SK-N-SH (cell line): ENCODE measurements at regions not wholly inside any gene's neighbourhood (a gene's known extent, or its start where the extent isn't known, plus 50 kb on each side); places are given as distances from the start of the nearest gene placed in this dataset.

Experiments
- CTCF ChIA-PET: fragments of 300-600, 350-600 bp; formaldehyde crosslinking; extraction: SDS; loops from one replicate; lab custom pipeline; 2021; lab: Yijun Ruan, JAX
- POLR2A ChIA-PET: fragments of 350-600 bp; sonication (Branson Sonifier 250); formaldehyde crosslinking; extraction: SDS; loops from one replicate; lab custom pipeline; 2020; ENCODE audit warnings: antibody characterized with exemption, inconsistent platforms; lab: Yijun Ruan, JAX
- DNase-seq: peaks from one replicate; pipeline ENCODE4 v3.0.0; 2012
- H2AFZ ChIP-seq: fragments of 200-600 bp; sonication (generic); 2 replicates; pipeline ENCODE4 v1.8.1; 2016; ENCODE audit warnings: antibody characterized with exemption, mild to moderate bottlenecking, low read depth
- H3F3A ChIP-seq: fragments of 200-600 bp; sonication (generic); replicated peaks from 2 replicates; pipeline ENCODE3; 2016; ENCODE audit warnings: antibody characterized with exemption, mild to moderate bottlenecking; ENCODE audit not compliant: insufficient read depth
- H3K27ac ChIP-seq, 2 experiments: fragments of 200-500 bp in 1 of 2; fragments of 200-600 bp in 1 of 2; sonication (Bioruptor generic) in 1 of 2; sonication (generic), shearing (Covaris generic) in 1 of 2; 2 replicates each; pipeline versions ENCODE4 v1.5.1 to v1.6.1; 2014 to 2016; ENCODE audit warnings: low read depth in 2 of 2, inconsistent platforms in 1 of 2, low read length in 1 of 2, mild to moderate bottlenecking in 1 of 2, mixed read lengths in 1 of 2
- H3K27me3 ChIP-seq: fragments of 200-600 bp; sonication (generic), shearing (Covaris generic); 2 replicates; pipeline ENCODE4 v1.6.1; 2016; ENCODE audit warnings: mixed run types; ENCODE audit not compliant: insufficient read depth
- H3K36me3 ChIP-seq, 2 experiments: fragments of 200-500 bp in 1 of 2; fragments of 200-600 bp in 1 of 2; sonication (Bioruptor generic) in 1 of 2; sonication (generic) in 1 of 2; replicated peaks in 1 of 2; 2 replicates each; pipeline versions ENCODE3 to v1.5.1; 2014 to 2016; ENCODE audit warnings: low read length in 1 of 2, mild to moderate bottlenecking in 1 of 2; ENCODE audit not compliant: insufficient read depth in 2 of 2, control insufficient read depth in 1 of 2
- H3K4me1 ChIP-seq, 2 experiments: fragments of 200-500 bp in 1 of 2; fragments of 200-600 bp in 1 of 2; sonication (Bioruptor generic) in 1 of 2; sonication (generic), shearing (Covaris generic) in 1 of 2; 2 replicates each; pipeline versions ENCODE4 v1.5.1 to v1.6.1; 2014 to 2016; ENCODE audit warnings: low read depth in 1 of 2, low read length in 1 of 2, mixed run types in 1 of 2; ENCODE audit not compliant: insufficient read depth in 2 of 2, control insufficient read depth in 1 of 2
- H3K4me2 ChIP-seq: fragments of 200-600 bp; sonication (generic), shearing (Covaris generic); 2 replicates; pipeline ENCODE4 v1.6.1; 2017; ENCODE audit warnings: mixed run types
- H3K4me3 ChIP-seq, 2 experiments: fragments of 200-500 bp in 1 of 2; fragments of 200-600 bp in 1 of 2; sonication (Bioruptor generic) in 1 of 2; sonication (generic), shearing (Covaris generic) in 1 of 2; 2 replicates each; pipeline versions ENCODE4 v1.5.1 to v1.8.1; 2014 to 2016; ENCODE audit warnings: low read depth in 2 of 2, inconsistent platforms in 1 of 2, low read length in 1 of 2, mild to moderate bottlenecking in 1 of 2, mixed read lengths in 1 of 2, moderate library complexity in 1 of 2
- H3K79me2 ChIP-seq: fragments of 200-600 bp; sonication (generic); 2 replicates; pipeline ENCODE4 v1.8.1; 2017; ENCODE audit warnings: mild to moderate bottlenecking; ENCODE audit not compliant: insufficient read depth
- H3K9ac ChIP-seq: fragments of 200-600 bp; sonication (generic); 2 replicates; pipeline ENCODE4 v1.6.1; 2017; ENCODE audit warnings: mixed run types
- H3K9me2 ChIP-seq: fragments of 200-600 bp; sonication (generic); 2 replicates; pipeline ENCODE4 v1.6.1; 2017; ENCODE audit warnings: mixed run types
- H3K9me3 ChIP-seq: fragments of 200-600 bp; sonication (generic); 2 replicates; pipeline ENCODE4 v1.6.1; 2017; ENCODE audit warnings: mixed run types, mild to moderate bottlenecking, moderate library complexity
- H4K20me1 ChIP-seq: fragments of 200-600 bp; sonication (generic); 2 replicates; pipeline ENCODE4 v1.6.1; 2017; ENCODE audit warnings: mild to moderate bottlenecking, mixed run types; ENCODE audit not compliant: insufficient read depth
- ELF1 ChIP-seq: IDR thresholded peaks from 2 replicates; pipeline ENCODE4 v1.4.0; 2012
- EZH2phosphoT487 ChIP-seq: fragments of 200-600 bp; sonication (generic); IDR thresholded peaks from 2 replicates; pipeline ENCODE4 v1.6.1; 2017; ENCODE audit warnings: low read depth, mixed run types, mild to moderate bottlenecking, antibody characterized with exemption, moderate library complexity, borderline replicate concordance
- FOXJ3 ChIP-seq: sonication (generic); formaldehyde crosslinking; IDR thresholded peaks from 2 replicates; pipeline ENCODE4 v1.5.1; 2020; ENCODE audit warnings: mild to moderate bottlenecking, missing genetic modification reagents
- FOXM1 ChIP-seq: IDR thresholded peaks from 2 replicates; pipeline ENCODE4 v1.4.0; 2012; ENCODE audit warnings: low read depth, mild to moderate bottlenecking
- GABPA ChIP-seq: IDR thresholded peaks from 2 replicates; pipeline ENCODE4 v1.4.0; 2012; ENCODE audit warnings: low read depth, mild to moderate bottlenecking
- IRF3 ChIP-seq: fragments of 150-350 bp; IDR thresholded peaks from 2 replicates; pipeline ENCODE4 v1.6.1; 2016; ENCODE audit warnings: mild to moderate bottlenecking, low read depth, low read length
- MAX ChIP-seq: IDR thresholded peaks from 2 replicates; pipeline ENCODE4 v1.4.0; 2012; ENCODE audit warnings: low read depth
- NFIC ChIP-seq: IDR thresholded peaks from 2 replicates; pipeline ENCODE4 v1.4.0; 2012; ENCODE audit warnings: borderline replicate concordance
- NRF1 ChIP-seq: IDR thresholded peaks from 2 replicates; pipeline ENCODE4 v1.6.1; 2012; ENCODE audit warnings: low read depth, mild to moderate bottlenecking, low read length
- RFX5 ChIP-seq: IDR thresholded peaks from 2 replicates; pipeline ENCODE4 v1.6.1; 2012; ENCODE audit warnings: mild to moderate bottlenecking, improper control_type of control experiment, low read length
- RXRA ChIP-seq: IDR thresholded peaks from 2 replicates; pipeline ENCODE4 v1.4.0; 2012; ENCODE audit warnings: low read depth, mild to moderate bottlenecking, borderline replicate concordance
- SIN3A ChIP-seq: IDR thresholded peaks from 2 replicates; pipeline ENCODE4 v1.6.1; 2012; ENCODE audit warnings: low read depth, mild to moderate bottlenecking, low read length, moderate library complexity, borderline replicate concordance
- TAF1 ChIP-seq: IDR thresholded peaks from 2 replicates; pipeline ENCODE4 v1.6.1; 2012; ENCODE audit warnings: low read depth, mild to moderate bottlenecking, low read length, moderate library complexity, borderline replicate concordance
- TCF12 ChIP-seq: IDR thresholded peaks from 2 replicates; pipeline ENCODE4 v1.4.0; 2012
- USF2 ChIP-seq: fragments of 150-350 bp; IDR thresholded peaks from 2 replicates; pipeline ENCODE4 v1.6.1; 2017; ENCODE audit warnings: antibody characterized with exemption, low read length, low read depth, borderline replicate concordance
- YY1 ChIP-seq: IDR thresholded peaks from 2 replicates; pipeline ENCODE4 v1.4.0; 2012; ENCODE audit warnings: low read depth, mild to moderate bottlenecking
- WGBS: methylation state at CpG from one replicate; pipeline ENCODE4 v1.1.6; 2017; ENCODE audit warnings: low lambda C conversion rate; 5-methylcytosine and 5-hydroxymethylcytosine counted together
- TF ChIP-seq, protein P1 (sequence below): fragments of 200-600 bp; sonication (generic); IDR thresholded peaks from 2 replicates; pipeline ENCODE4 v1.6.1; 2017; ENCODE audit warnings: antibody characterized with exemption, mild to moderate bottlenecking, moderate library complexity
- TF ChIP-seq, protein P2 (sequence below): IDR thresholded peaks from 2 replicates; pipeline ENCODE4 v1.4.0; 2012; ENCODE audit warnings: low read depth, borderline replicate concordance

DNA sequence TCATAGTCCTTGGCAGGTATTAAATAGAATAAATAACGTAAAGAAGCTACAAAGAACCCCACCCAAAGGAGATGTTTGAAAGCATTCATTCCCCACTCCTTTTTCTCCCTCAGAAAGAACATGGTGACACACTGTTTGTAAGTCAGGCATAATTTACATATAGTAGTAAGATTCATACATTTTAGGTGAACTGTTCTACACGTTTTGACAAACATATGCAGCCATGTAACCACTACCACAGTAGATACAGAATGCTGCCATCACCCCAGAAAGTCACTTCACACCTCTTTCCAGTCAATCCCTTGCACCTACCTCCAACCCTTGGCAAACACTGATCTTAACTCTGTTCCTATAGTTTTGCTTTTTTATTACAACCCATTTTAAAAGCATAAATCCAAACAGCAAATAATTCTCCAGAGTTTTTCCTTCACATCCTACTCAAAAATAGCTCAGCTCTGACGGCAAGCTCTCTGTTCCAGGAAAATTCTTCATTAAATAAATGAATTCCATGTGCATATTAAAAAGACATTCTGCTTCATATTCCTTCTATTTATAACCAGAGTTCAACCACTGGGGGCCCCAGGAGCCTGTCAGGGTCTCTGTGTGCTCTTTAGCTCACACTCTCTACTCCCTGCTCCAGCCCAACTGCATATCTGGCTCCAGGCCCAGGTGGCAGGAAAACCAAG is 258.8 kb downstream of the PLPP3 start:
- Histone ChIP-seq H4K20me1 (no peaks in the 10 kb centered on the region), H3K27ac (peak overlapping the region in 1 of 2 experiments; percentile 20; a peak in 2 of 4 replicates), H3K9me3 (no peaks in the 10 kb centered on the region), H3K9me2 (no peaks in the 10 kb centered on the region), H3K79me2 (no peaks in the 10 kb centered on the region), H3F3A (no peaks in the 10 kb centered on the region), H3K9ac (no peak overlapping the region), H3K36me3 (no peaks in the 10 kb centered on the region), H3K4me2 (no peak overlapping the region), H3K27me3 (no peaks in the 10 kb centered on the region), H3K4me3 (no peak overlapping the region), H2AFZ (no peak overlapping the region), H3K4me1 (peaks cover under 1 to 14% of the 10 kb centered on the region in 2 experiments; a peak in 2 of 4 replicates)
- POLR2A ChIA-PET, result interaction anchor here (0.8 kb wide), 1 partner anchor 43 kb away, joined by 3 read pairs; no protein-coding TSS in a partner anchor
- CTCF ChIA-PET, result interaction anchor here (1.1 kb wide), 1 partner anchor 28 kb away, joined by 3 read pairs; no protein-coding TSS in a partner anchor
- 62% methylated on average over 3 of the region's 3 CpGs for WGBS
- TF ChIP-seq RFX5 (no peak), SIN3A (no peak), NFIC (no peak), FOXM1 (no peak), YY1 (no peak), MAX (no peak), TCF12 (no peak), TAF1 (no peak), GABPA (no peak), FOXJ3 (CRISPR knock-in tag) (no peak)
- TF ChIP-seq, protein P1, sequence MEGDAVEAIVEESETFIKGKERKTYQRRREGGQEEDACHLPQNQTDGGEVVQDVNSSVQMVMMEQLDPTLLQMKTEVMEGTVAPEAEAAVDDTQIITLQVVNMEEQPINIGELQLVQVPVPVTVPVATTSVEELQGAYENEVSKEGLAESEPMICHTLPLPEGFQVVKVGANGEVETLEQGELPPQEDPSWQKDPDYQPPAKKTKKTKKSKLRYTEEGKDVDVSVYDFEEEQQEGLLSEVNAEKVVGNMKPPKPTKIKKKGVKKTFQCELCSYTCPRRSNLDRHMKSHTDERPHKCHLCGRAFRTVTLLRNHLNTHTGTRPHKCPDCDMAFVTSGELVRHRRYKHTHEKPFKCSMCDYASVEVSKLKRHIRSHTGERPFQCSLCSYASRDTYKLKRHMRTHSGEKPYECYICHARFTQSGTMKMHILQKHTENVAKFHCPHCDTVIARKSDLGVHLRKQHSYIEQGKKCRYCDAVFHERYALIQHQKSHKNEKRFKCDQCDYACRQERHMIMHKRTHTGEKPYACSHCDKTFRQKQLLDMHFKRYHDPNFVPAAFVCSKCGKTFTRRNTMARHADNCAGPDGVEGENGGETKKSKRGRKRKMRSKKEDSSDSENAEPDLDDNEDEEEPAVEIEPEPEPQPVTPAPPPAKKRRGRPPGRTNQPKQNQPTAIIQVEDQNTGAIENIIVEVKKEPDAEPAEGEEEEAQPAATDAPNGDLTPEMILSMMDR, result no peak
- TF ChIP-seq, protein P2, sequence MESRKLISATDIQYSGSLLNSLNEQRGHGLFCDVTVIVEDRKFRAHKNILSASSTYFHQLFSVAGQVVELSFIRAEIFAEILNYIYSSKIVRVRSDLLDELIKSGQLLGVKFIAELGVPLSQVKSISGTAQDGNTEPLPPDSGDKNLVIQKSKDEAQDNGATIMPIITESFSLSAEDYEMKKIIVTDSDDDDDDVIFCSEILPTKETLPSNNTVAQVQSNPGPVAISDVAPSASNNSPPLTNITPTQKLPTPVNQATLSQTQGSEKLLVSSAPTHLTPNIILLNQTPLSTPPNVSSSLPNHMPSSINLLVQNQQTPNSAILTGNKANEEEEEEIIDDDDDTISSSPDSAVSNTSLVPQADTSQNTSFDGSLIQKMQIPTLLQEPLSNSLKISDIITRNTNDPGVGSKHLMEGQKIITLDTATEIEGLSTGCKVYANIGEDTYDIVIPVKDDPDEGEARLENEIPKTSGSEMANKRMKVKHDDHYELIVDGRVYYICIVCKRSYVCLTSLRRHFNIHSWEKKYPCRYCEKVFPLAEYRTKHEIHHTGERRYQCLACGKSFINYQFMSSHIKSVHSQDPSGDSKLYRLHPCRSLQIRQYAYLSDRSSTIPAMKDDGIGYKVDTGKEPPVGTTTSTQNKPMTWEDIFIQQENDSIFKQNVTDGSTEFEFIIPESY, result no peak
- no peak for DNase-seq

- H4K20me1 ChIP-seq, result no peaks in the 10 kb centered on the region
- H3F3A ChIP-seq, result no peaks in the 10 kb centered on the region
- no peaks in the 10 kb centered on the region for H3K79me2 ChIP-seq
- H3K36me3 ChIP-seq, result no peaks in the 10 kb centered on the region
- H3K4me1 ChIP-seq, result peaks cover 0 to 14% of the 10 kb centered on the region in 2 experiments; a peak in 2 of 4 replicates
- no peak overlapping the region for H2AFZ ChIP-seq
- DNase-seq, result no peak
- POLR2A ChIA-PET, result no interaction called here
- H3K9ac ChIP-seq, result no peak overlapping the region
- H3K4me3 ChIP-seq, result no peak overlapping the region
- CTCF ChIA-PET, result no interaction called here
- no peak overlapping the region for H3K4me2 ChIP-seq
- no peaks in the 10 kb centered on the region for H3K9me2 ChIP-seq
- no peaks in the 10 kb centered on the region for H3K27me3 ChIP-seq
- peak overlapping the region in 1 of 2 experiments; percentile 60; a peak in 1 of 4 replicates for H3K27ac ChIP-seq
- 80% methylated on average over 8 of the region's 8 CpGs for WGBS
- H3K9me3 ChIP-seq, result no peaks in the 10 kb centered on the region
- TF ChIP-seq IRF3 (no peak), USF2 (no peak), EZH2phosphoT487 (no peak), YY1 (no peak), RFX5 (no peak), GABPA (no peak), ELF1 (no peak), NRF1 (no peak), RXRA (no peak)
- TF ChIP-seq, protein P2, result no peak
Measured at GRCh38 chr1:56317722-56318121, 261.6 kb downstream of the PLPP3 start.
